A549 (cell line): ENCODE measurements at regions not wholly inside any gene's neighbourhood (a gene's known extent, or its start where the extent isn't known, plus 50 kb on each side); places are given as distances from the start of the nearest gene placed in this dataset.

Source experiments
- FOSB ChIP-seq: fragments of 250-450 bp; sonication (Bioruptor Pico); IDR thresholded peaks from 2 replicates; pipeline ENCODE4 v1.5.0; 2020; ENCODE audit warnings: mild to moderate bottlenecking, moderate library complexity
- FOSL2 ChIP-seq, 2 experiments: fragments of 450-650 bp in 1 of 2; fragments of >200 bp in 1 of 2; sonication (Bioruptor Twin) in 1 of 2; formaldehyde crosslinking; IDR thresholded peaks; 2 replicates each; pipeline versions ENCODE4 v1.5.0 to v1.6.1; 2016 to 2020; ENCODE audit warnings: mild to moderate bottlenecking in 1 of 2, moderate library complexity in 1 of 2
- HDAC2 ChIP-seq: fragments of 200-600 bp; sonication (generic); IDR thresholded peaks from 2 replicates; pipeline ENCODE4 v1.6.1; 2016
- HOXA7 ChIP-seq: fragments of 250-450 bp; sonication (Bioruptor Pico); IDR thresholded peaks from 2 replicates; pipeline ENCODE4 v1.5.0; 2020; ENCODE audit warnings: mild to moderate bottlenecking, moderate library complexity
- MAZ ChIP-seq: fragments of 150-350 bp; IDR thresholded peaks from 2 replicates; pipeline ENCODE4 v1.6.1; 2014; ENCODE audit warnings: antibody characterized with exemption, low read depth, low read length, borderline replicate concordance
- POLR2A ChIP-seq: IDR thresholded peaks from 2 replicates; pipeline ENCODE4 v1.6.1; 2012; ENCODE audit warnings: mild to moderate bottlenecking, low read length
- POLR2AphosphoS2 ChIP-seq: conservative IDR thresholded peaks from 2 replicates; pipeline ENCODE4 v1.6.1; 2012; ENCODE audit warnings: low read length, improper control_type of control experiment, inconsistent platforms
- RAD21 ChIP-seq, 2 experiments: fragments of >200 bp in 1 of 2; sonication (Bioruptor Twin) in 1 of 2; formaldehyde crosslinking in 1 of 2; IDR thresholded peaks in 1 of 2; conservative IDR thresholded peaks in 1 of 2; 2 replicates in 1 of 2; 3 replicates in 1 of 2; pipeline ENCODE4 v1.6.1; 2012 to 2018; ENCODE audit warnings: inconsistent platforms in 1 of 2
- REST ChIP-seq: fragments of 200-600 bp; sonication (generic); IDR thresholded peaks from 2 replicates; pipeline ENCODE4 v1.6.1; 2016; ENCODE audit warnings: antibody characterized with exemption, mild to moderate bottlenecking, moderate library complexity
- RFX5 ChIP-seq: fragments of 450-650 bp; IDR thresholded peaks from 2 replicates; pipeline ENCODE4 v1.7.1; 2014; ENCODE audit warnings: antibody characterized with exemption, mild to moderate bottlenecking, moderate library complexity
- RNF2 ChIP-seq: fragments of 200-600 bp; sonication (generic); IDR thresholded peaks from 2 replicates; pipeline ENCODE4 v1.6.1; 2016; ENCODE audit warnings: low read depth, mild to moderate bottlenecking, antibody characterized with exemption, moderate library complexity, borderline replicate concordance
- ZSCAN20 ChIP-seq: fragments of 250-450 bp; sonication (Bioruptor Pico); IDR thresholded peaks from 2 replicates; pipeline ENCODE4 v1.8.0; 2022; ENCODE audit warnings: mild to moderate bottlenecking, moderate library complexity
- TF ChIP-seq, protein P1 (sequence below): fragments of >200 bp; sonication (Bioruptor Twin); formaldehyde crosslinking; IDR thresholded peaks from 3 replicates; pipeline ENCODE4 v1.5.1; 2016

DNA sequence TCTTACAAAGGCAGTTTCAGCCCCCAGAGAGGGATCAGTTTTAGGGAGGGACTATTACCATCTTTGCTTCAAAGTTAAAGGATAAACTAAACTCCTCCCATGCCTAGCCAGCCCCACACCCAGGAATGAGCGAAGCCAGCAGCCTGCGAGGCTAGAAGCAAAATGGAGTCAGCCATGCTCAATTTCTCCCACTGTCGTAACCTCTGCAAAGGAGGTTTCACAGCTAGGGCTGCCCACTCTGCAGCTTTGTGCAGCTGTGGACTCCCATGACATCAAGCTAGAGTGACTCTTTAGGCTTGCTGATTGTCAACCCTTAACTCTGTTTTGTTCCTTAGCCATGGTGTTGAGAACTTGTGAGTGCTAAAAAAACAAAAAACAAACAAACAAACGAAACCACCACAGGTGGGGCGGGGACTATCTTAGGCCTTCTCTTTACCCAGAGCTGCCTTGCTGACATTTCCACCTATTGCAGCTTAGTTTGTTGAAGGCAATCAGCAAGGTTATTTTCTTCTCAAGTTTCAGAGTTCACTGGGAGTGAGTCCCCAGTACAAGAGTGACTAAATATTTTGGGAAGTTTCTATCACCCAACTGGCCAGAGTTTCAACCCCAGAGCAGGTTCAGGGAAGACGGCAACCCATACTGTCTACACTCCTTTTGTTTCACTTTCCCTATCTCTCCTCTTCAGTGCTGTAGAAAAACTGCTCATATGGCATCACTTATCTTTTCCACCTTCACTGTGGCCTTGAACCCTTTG lies 592.1 kb downstream of the XIRP2 start:
- no peak for TF ChIP-seq POLR2A
- no peak for TF ChIP-seq RAD21 (conservative IDR thresholded peaks at IDR 0.05 in 1 of 2, IDR thresholded peaks at IDR 0.05 in 1 of 2)
- TF ChIP-seq, protein P1, sequence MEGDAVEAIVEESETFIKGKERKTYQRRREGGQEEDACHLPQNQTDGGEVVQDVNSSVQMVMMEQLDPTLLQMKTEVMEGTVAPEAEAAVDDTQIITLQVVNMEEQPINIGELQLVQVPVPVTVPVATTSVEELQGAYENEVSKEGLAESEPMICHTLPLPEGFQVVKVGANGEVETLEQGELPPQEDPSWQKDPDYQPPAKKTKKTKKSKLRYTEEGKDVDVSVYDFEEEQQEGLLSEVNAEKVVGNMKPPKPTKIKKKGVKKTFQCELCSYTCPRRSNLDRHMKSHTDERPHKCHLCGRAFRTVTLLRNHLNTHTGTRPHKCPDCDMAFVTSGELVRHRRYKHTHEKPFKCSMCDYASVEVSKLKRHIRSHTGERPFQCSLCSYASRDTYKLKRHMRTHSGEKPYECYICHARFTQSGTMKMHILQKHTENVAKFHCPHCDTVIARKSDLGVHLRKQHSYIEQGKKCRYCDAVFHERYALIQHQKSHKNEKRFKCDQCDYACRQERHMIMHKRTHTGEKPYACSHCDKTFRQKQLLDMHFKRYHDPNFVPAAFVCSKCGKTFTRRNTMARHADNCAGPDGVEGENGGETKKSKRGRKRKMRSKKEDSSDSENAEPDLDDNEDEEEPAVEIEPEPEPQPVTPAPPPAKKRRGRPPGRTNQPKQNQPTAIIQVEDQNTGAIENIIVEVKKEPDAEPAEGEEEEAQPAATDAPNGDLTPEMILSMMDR, result no peak
- TF ChIP-seq HDAC2, result no peak
- no peak for TF ChIP-seq RNF2
- no peak for TF ChIP-seq FOSB (CRISPR knock-in tag)
- TF ChIP-seq REST, result no peak
- no peak for TF ChIP-seq HOXA7 (CRISPR knock-in tag)
- no peak for TF ChIP-seq FOSL2 (IDR thresholded peaks at IDR 0.05)
- TF ChIP-seq FOSL2 (CRISPR knock-in tag; IDR thresholded peaks at IDR 0.05), result no peak
- no peak for TF ChIP-seq ZSCAN20
- no peak for TF ChIP-seq RFX5
- TF ChIP-seq POLR2AphosphoS2, result no peak
- no peak for TF ChIP-seq MAZ
